ENCODE measurements at regions not wholly inside any gene's neighbourhood (a gene's known extent, or its start where the extent isn't known, plus 50 kb on each side); places are given as distances from the start of the nearest gene placed in this dataset.
"Not testable (repeated sequence)": the region's sequence is repeated elsewhere in the genome, so short reads cannot be mapped to it uniquely, and the experiment has no call there.

GRCh38 chr6:74597840-74598239 lies 608.0 kb downstream of the COL12A1 start:
- no peaks in the 10 kb centered on the region for H3K9me3 ChIP-seq (ENCODE audit: control insufficient read depth, insufficient read depth, low read length)
- Mint-ChIP-seq H3K36me3 (no peaks in the 10 kb centered on the region), H3K27ac (no peak overlapping the region), H3K4me3 (no peak overlapping the region), H3K27me3 (ENCODE audit: low read depth in 2 of 2) (no peaks in the 10 kb centered on the region), H3K9me3 (peaks cover 7 to 9% of the 10 kb centered on the region in 2 donors), H3K4me1 (no peaks in the 10 kb centered on the region)
- DNase-seq = no peak
- no peaks in the 10 kb centered on the region for H3K27me3 ChIP-seq (ENCODE audit: control insufficient read depth, insufficient read depth, low read length)
- ATAC-seq = no peak
- no peak overlapping the region for H3K27ac ChIP-seq (ENCODE audit: low read length)
- WGBS (ENCODE audit: insufficient coverage) = no CpG with 5 or more reads among the region's 1 CpG
- no peaks in the 10 kb centered on the region for H3K36me3 ChIP-seq (ENCODE audit: control insufficient read depth, insufficient read depth, low read length)
- no peak overlapping the region for H3K4me3 ChIP-seq (ENCODE audit: low read length)
- no peak for TF ChIP-seq CTCF (IDR thresholded peaks at IDR 0.05)
- intact Hi-C loops (cut with micrococcal nuclease) = no loop called here
- H3K4me1 ChIP-seq (ENCODE audit: control insufficient read depth, insufficient read depth, low read length) = no peaks in the 10 kb centered on the region

GRCh38 chr6:74597266-74597665 lies 608.6 kb downstream of the COL12A1 start:
- Histone ChIP-seq H3K4me1 (ENCODE audit: control insufficient read depth, insufficient read depth, low read length) (no peaks in the 10 kb centered on the region), H3K36me3 (ENCODE audit: control insufficient read depth, insufficient read depth, low read length) (no peaks in the 10 kb centered on the region), H3K9me3 (ENCODE audit: control insufficient read depth, insufficient read depth, low read length) (no peaks in the 10 kb centered on the region), H3K27me3 (ENCODE audit: control insufficient read depth, insufficient read depth, low read length) (no peaks in the 10 kb centered on the region), H3K4me3 (ENCODE audit: low read length) (no peak overlapping the region), H3K27ac (ENCODE audit: low read length) (no peak overlapping the region)
- Mint-ChIP-seq H3K4me1 (no peaks in the 10 kb centered on the region), H3K27ac (no peak overlapping the region), H3K9me3 (peaks cover 7 to 9% of the 10 kb centered on the region in 2 donors), H3K27me3 (ENCODE audit: low read depth in 2 of 2) (no peaks in the 10 kb centered on the region), H3K36me3 (no peaks in the 10 kb centered on the region), H3K4me3 (no peak overlapping the region)
- DNase-seq = no peak
- ATAC-seq = no peak
- TF ChIP-seq CTCF (IDR thresholded peaks at IDR 0.05) = no peak
- 43% methylated on average over 1 of the region's 2 CpGs for WGBS (ENCODE audit: insufficient coverage)
- intact Hi-C loops (cut with micrococcal nuclease) = no loop called here

- intact Hi-C loops (cut with micrococcal nuclease) = no loop called here
- TF ChIP-seq CTCF (IDR thresholded peaks at IDR 0.05) = no peak
- no peak overlapping the region for H3K27ac ChIP-seq (ENCODE audit: low read length)
- no peaks in the 10 kb centered on the region for H3K27me3 ChIP-seq (ENCODE audit: control insufficient read depth, insufficient read depth, low read length)
- no peak overlapping the region for H3K4me3 Mint-ChIP-seq
- no peak for ATAC-seq
- no peak overlapping the region for H3K4me3 ChIP-seq (ENCODE audit: low read length)
- H3K4me1 Mint-ChIP-seq = no peaks in the 10 kb centered on the region
- no peaks in the 10 kb centered on the region for H3K36me3 Mint-ChIP-seq
- no peaks in the 10 kb centered on the region for H3K36me3 ChIP-seq (ENCODE audit: control insufficient read depth, insufficient read depth, low read length)
- H3K9me3 Mint-ChIP-seq = peaks cover 7 to 9% of the 10 kb centered on the region in 2 donors
- DNase-seq = no peak
- no peaks in the 10 kb centered on the region for H3K27me3 Mint-ChIP-seq (ENCODE audit: low read depth in 2 of 2)
- H3K9me3 ChIP-seq (ENCODE audit: control insufficient read depth, insufficient read depth, low read length) = no peaks in the 10 kb centered on the region
- no peaks in the 10 kb centered on the region for H3K4me1 ChIP-seq (ENCODE audit: control insufficient read depth, insufficient read depth, low read length)
- no peak overlapping the region for H3K27ac Mint-ChIP-seq
Measured at GRCh38 chr6:74596588-74596987, 609.3 kb downstream of the COL12A1 start.

- no CpG with 5 or more reads among the region's 4 CpGs for whole genome bisulfite sequencing (ENCODE audit: insufficient coverage)
- H3K36me3 Mint-ChIP-seq; H3K9me3 ChIP-seq (ENCODE audit: control insufficient read depth, insufficient read depth, low read length); H3K27me3 ChIP-seq (ENCODE audit: control insufficient read depth, insufficient read depth, low read length); H3K4me1 ChIP-seq (ENCODE audit: control insufficient read depth, insufficient read depth, low read length); H3K27ac ChIP-seq (ENCODE audit: low read length); DNase-seq; H3K27me3 Mint-ChIP-seq (ENCODE audit: low read depth in 2 of 2); ATAC-seq; H3K4me3 Mint-ChIP-seq; H3K4me3 ChIP-seq (ENCODE audit: low read length); H3K36me3 ChIP-seq (ENCODE audit: control insufficient read depth, insufficient read depth, low read length); intact Hi-C loops (cut with micrococcal nuclease); H3K4me1 Mint-ChIP-seq; H3K27ac Mint-ChIP-seq: not testable (repeated sequence)
- peaks cover 7 to 10% of the 10 kb centered on the region in 2 donors for H3K9me3 Mint-ChIP-seq
Measured at GRCh38 chr6:74594350-74594749, 611.5 kb downstream of the COL12A1 start.
